Prostate gland (tissue), 2 donors: ENCODE measurements at regions not wholly inside any gene's neighbourhood (a gene's known extent, or its start where the extent isn't known, plus 50 kb on each side); places are given as distances from the start of the nearest gene placed in this dataset.
A peak's percentile ranks its signal among the peaks of the same experiment; 100 is the strongest.

Experiments
- DNase-seq: peaks from one replicate; pipeline ENCODE4 v3.0.0-alpha.2; 2019; ENCODE audit warnings: low spot score
- H3K27ac ChIP-seq, 2 donors: fragments of 200-600 bp; sonication (generic); 2 replicates each; pipeline ENCODE4 v1.5.1; 2017 to 2019
- H3K27me3 ChIP-seq: fragments of 200-600 bp; sonication (generic); replicated peaks from 2 replicates; pipeline ENCODE4 v1.5.1; 2019; ENCODE audit not compliant: insufficient read depth
- H3K36me3 ChIP-seq, 2 donors: fragments of 200-600 bp; sonication (generic); 1 replicate in 1 of 2; 2 replicates in 1 of 2; pipeline versions ENCODE4 v1.5.1 to v1.8.1; 2017 to 2019
- H3K4me1 ChIP-seq: fragments of 200-600 bp; sonication (generic); replicated peaks from 2 replicates; pipeline ENCODE4 v1.5.1; 2019
- H3K4me3 ChIP-seq, 2 donors: fragments of 200-600 bp; sonication (generic); 2 replicates each; pipeline ENCODE4 v1.5.1; 2017 to 2019
- H3K9me3 ChIP-seq: fragments of 200-600 bp; sonication (generic); 2 replicates; pipeline ENCODE4 v1.5.1; 2017
- CTCF ChIP-seq, 4 experiments: fragments of 200-600 bp in 2 of 4; fragments of 450-650 bp in 2 of 4; sonication (generic) in 2 of 4; IDR thresholded peaks; 1 replicate in 3 of 4; 2 replicates in 1 of 4; pipeline ENCODE4 v1.5.1; 2016 to 2019; ENCODE audit warnings: antibody characterized with exemption in 4 of 4, mild to moderate bottlenecking in 2 of 4, moderate library complexity in 2 of 4
- POLR2A ChIP-seq: fragments of 450-650 bp; IDR thresholded peaks from one replicate; pipeline ENCODE4 v1.6.1; 2016; ENCODE audit warnings: antibody characterized with exemption, mild to moderate bottlenecking
- POLR2AphosphoS5 ChIP-seq: sonication (generic); formaldehyde crosslinking; IDR thresholded peaks from one replicate; pipeline ENCODE4 v1.6.1; 2017; ENCODE audit warnings: antibody characterized with exemption
- WGBS: methylation state at CpG from one replicate; pipeline ENCODE4 v1.1.5; 2018; 5-methylcytosine and 5-hydroxymethylcytosine counted together
- intact Hi-C: fragments of 100-400 bp; cut with DNase I; formaldehyde crosslinking; loops from one replicate; pipeline ENCODE4 v1.14.2; 2022

- no peak overlapping the region for H3K4me3 ChIP-seq
- peaks cover 15% of the 10 kb centered on the region for H3K4me1 ChIP-seq
- intact Hi-C loops, result no loop called here
- H3K36me3 ChIP-seq, result no peaks in the 10 kb centered on the region
- H3K27ac ChIP-seq, result no peak overlapping the region
- no peaks in the 10 kb centered on the region for H3K27me3 ChIP-seq
- 92% methylated on average over 8 of the region's 8 CpGs for WGBS
- DNase-seq, result no peak
- no peaks in the 10 kb centered on the region for H3K9me3 ChIP-seq
- no peak for TF ChIP-seq POLR2AphosphoS5
- TF ChIP-seq POLR2A, result no peak
- TF ChIP-seq CTCF (IDR thresholded peaks at IDR 0.05), result no peak
These were observed 124.7 kb upstream of the GSE1 start for GRCh38 chr16:85488414-85488813.

GRCh38 chr16:85490407-85491057 is 122.6 kb upstream of the GSE1 start:
- TF ChIP-seq CTCF (IDR thresholded peaks at IDR 0.05) (no peak), POLR2A (no peak), POLR2AphosphoS5 (no peak)
- no peak for DNase-seq
- no peaks in the 10 kb centered on the region for H3K9me3 ChIP-seq
- H3K36me3 ChIP-seq, result no peaks in the 10 kb centered on the region
- WGBS, result 94% methylated on average over 27 of the region's 27 CpGs
- H3K4me3 ChIP-seq, result no peak overlapping the region
- H3K27ac ChIP-seq, result no peak overlapping the region
- intact Hi-C loops, result no loop called here
- H3K4me1 ChIP-seq, result peaks cover 15% of the 10 kb centered on the region
- H3K27me3 ChIP-seq, result no peaks in the 10 kb centered on the region

GRCh38 chr16:85491058-85491771 is 121.9 kb upstream of the GSE1 start:
- Histone ChIP-seq H3K4me3 (no peak overlapping the region), H3K27me3 (no peaks in the 10 kb centered on the region), H3K36me3 (no peaks in the 10 kb centered on the region), H3K27ac (peak overlapping the region; percentile 35 to 37), H3K4me1 (peaks cover 15% of the 10 kb centered on the region), H3K9me3 (no peaks in the 10 kb centered on the region)
- intact Hi-C loops, result no loop called here
- TF ChIP-seq CTCF (IDR thresholded peaks at IDR 0.05) (no peak), POLR2AphosphoS5 (no peak), POLR2A (no peak)
- DNase-seq, result no peak
- 85% methylated on average over 17 of the region's 17 CpGs for WGBS

GRCh38 chr16:85491798-85492294 is 121.3 kb upstream of the GSE1 start:
- peak; percentile 94 for DNase-seq
- Histone ChIP-seq H3K9me3 (no peaks in the 10 kb centered on the region), H3K27me3 (no peaks in the 10 kb centered on the region), H3K27ac (peak overlapping the region; percentile 35 to 37), H3K4me3 (no peak overlapping the region), H3K4me1 (peaks cover 15% of the 10 kb centered on the region), H3K36me3 (no peaks in the 10 kb centered on the region)
- no peak for TF ChIP-seq POLR2A
- TF ChIP-seq POLR2AphosphoS5, result peak; percentile 96
- peak in 3 of 4 experiments; percentile 9 to 34 (median 18) for TF ChIP-seq CTCF (IDR thresholded peaks at IDR 0.05)
- intact Hi-C loops, result no loop called here
- WGBS, result 18% methylated on average over 17 of the region's 17 CpGs
